HG02970 (cell line): ENCODE measurements at regions not wholly inside any gene's neighbourhood (a gene's known extent, or its start where the extent isn't known, plus 50 kb on each side); places are given as distances from the start of the nearest gene placed in this dataset.
"Not testable (repeated sequence)": the region's sequence is repeated elsewhere in the genome, so short reads cannot be mapped to it uniquely, and the experiment has no call there.

Source experiments
- ATAC-seq: cut with Tn5 transposase; IDR thresholded peaks from one replicate; pipeline ENCODE4 v1.9.1; 2021; ENCODE audit warnings: mild to moderate bottlenecking, moderate library complexity, moderate number of reproducible peaks; ENCODE audit not compliant: unreplicated experiment, low FRiP score

DNA sequence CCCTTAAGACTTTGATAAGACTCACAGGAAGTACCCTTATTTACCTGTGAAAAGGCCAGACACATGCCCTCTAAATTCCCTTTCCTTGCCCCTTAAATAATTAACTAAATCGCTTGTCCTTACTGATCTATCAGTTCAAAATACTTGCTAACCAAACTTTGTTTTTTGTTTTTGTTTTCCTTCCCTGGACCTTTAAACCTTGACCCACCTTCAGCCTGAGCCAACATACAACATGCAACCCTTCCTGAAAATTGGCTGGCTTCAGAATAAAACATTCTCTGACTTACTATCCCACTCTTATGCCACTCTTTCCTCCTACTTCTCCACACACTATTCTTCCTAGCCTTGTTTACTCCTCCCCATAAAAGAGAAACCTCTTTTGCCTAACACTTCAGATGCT, 448.1 kb upstream of the TRAM1L1 start:
- ATAC-seq, result no peak

DNA sequence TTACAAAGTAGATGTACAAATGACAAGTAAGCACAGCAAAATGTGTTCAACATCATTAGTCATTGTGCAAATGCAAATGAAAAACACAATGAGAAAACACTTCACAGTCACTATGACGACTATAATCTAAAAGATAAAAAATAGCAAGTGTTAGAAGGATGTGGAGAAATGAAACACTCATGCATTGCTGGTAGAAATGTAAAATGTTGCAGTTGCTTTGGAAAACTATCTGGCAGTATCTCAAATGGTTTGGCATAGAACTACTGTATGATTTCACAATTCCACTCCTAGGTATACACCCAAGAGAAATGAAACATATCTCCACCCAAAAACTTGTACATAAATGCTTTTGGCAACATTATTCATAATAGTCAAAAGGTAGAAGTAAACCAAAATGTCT, 459.7 kb upstream of the TRAM1L1 start:
- no peak for ATAC-seq

DNA sequence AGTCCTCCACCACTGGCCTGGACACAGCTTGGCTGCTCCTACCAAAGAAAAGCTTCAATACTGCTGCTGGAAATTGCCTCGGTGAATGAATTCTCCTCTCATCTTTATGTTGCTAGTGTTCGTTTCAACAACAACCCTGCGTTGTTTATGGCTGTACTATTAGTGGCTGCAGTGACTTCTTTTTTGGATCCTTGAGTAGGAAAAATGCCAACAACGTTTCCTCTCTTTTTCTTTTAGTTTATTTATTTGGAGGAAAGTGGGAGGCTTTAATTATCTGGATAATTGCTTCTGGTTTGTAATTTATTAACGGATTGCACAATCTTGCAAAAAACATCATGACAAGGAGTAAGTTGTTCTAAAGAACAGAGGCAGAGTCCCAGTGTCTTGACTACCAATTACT, 464.1 kb upstream of the TRAM1L1 start:
- ATAC-seq, result no peak

DNA sequence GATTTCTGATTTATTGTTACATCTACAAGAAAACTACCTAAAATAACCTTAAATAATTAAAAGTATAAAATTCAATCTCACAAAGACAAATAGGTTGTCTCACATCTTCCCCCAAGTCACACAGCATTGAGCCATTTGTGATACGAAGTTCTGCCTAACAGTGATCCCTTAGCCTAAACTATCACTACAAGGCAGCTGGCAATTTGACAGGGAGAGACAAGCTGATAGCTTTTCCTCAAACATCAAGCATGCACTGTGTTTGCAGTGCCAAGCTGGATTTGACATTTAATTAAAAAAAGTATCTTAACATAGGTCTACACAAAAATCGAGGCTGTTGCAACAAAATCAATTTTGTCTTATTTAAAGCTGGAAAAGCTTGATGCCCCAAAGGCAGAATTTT, 464.7 kb upstream of the TRAM1L1 start:
- no peak for ATAC-seq

DNA sequence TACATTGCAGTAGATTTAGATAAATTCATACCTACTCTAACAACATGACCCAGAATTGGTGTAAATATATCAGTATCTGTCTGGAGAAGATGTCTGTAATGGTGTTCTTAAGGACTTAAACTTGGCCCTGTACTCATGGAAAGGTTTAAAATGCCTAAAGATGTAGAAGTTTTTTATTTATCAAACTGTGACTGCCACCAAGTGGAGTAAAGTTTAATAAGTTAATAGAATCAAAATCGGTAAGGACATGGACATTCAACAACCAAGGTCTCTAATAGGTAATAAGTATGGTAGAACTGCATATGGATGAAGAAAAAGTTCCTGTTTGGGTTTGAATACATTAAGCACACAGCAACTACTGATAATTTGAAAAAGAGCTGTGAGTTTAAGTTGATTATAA, 474.0 kb upstream of the NDST3 start:
- ATAC-seq, result no peak

DNA sequence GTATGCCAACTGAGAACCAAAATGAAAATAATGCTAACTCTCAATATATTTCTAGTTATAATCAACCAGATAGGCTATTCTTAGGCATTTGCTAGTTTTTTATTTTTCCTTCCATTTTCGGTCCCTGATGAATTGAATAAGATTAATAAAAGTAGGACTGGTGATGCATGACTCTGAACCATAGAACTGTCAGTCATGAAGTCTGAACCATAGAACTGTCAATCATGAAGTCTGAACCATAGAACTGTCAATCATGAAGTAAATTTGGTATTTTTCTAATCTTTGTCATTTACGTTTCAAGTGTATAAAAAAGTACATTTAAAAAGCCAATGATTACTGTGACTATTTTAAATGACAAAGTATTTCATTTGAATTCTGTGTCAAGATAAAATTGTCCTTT, 460.2 kb upstream of the NDST3 start:
- no peak for ATAC-seq

DNA sequence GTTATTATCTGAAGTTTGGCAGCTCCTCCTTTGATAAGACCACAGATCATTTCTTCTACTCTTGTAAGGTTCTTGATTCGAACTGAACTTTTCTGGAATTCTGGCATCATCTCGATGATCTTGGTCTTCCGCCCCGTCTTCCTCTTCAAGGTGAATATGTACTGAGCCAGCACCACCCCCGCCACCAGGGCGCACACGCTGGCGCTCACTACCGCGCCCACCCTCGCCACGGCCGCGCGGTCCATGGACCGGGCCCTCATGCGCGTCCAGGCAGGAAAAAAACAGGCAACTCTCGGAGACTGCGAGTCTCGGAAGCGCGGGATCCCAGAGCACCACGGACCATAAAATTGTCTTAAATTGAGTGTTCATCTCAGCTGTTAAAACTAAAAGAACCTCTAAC, 458.4 kb upstream of the NDST3 start:
- no peak for ATAC-seq

DNA sequence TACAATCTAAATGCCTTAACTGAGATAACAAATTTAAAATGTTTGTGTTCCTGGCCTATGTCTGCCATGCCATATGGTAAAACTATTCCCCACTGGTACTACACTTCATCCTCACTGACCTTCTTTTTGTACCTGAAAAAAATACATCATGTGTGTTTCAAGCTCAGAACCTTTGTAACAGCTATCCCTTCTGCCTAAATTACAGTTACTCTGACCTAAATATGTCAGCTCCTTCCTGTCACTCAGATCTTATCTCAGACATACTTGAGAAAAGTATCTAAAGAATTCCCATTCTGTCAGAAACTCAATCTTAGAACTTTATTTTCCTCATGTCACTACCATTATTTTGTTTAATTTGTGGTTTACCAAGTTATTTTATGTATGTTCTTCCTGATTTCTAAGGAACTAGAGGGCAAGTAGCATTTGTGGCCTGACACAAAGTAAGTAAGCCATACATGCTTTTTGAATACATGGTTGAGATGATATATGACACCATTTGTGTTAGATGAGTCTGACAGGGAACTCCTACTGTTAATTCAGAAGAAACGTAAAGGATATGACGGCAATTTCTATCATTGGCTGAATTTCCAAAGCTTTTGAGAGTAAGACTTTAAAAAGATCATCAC, 456.5 kb upstream of the NDST3 start:
- no peak for ATAC-seq

DNA sequence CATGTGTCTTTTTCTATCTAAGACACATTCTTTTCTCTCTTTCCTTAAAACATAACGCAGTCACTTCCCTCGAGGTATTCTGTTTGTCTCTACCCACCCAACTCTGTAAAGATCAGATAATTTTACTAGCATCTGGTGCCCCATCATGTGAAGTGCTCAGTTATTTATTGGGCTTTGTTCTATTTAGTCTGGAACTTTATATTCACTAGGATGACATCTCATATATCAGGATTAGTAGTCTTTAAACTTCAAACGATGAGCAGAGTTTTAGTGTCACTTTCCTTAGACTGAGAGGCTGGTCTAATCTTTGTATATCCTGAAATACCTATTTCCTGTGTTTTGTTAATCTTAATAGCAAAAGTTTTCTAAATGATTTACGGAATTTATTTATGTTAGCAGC, 445.5 kb upstream of the NDST3 start:
- no peak for ATAC-seq

DNA sequence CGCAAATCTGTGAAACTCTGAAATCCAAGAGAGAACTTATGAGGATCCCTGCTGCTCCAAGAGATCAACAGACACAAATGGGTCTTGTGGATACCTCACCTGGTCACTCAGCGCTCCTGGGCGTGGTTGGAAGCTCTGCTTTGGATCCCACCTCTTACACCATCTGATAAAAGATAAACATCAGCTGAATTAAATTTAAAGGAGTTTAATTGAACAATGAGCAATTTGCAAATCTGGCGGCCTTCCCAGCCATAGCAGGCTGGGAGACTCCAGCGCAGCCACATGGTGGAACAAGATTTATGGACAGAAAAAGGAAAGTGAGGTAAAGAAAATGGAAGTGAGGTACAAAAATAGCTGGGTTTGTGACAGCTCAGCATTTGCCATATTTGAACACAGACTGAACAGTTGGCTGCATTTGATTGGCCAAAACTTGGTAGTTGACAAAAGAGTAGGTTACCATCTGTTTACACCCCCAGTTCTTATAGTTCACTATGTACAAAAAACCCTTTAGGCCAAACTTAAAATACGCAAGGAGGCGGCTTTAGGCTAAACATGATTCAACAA, 437.3 kb upstream of the NDST3 start:
- ATAC-seq, result no peak

DNA sequence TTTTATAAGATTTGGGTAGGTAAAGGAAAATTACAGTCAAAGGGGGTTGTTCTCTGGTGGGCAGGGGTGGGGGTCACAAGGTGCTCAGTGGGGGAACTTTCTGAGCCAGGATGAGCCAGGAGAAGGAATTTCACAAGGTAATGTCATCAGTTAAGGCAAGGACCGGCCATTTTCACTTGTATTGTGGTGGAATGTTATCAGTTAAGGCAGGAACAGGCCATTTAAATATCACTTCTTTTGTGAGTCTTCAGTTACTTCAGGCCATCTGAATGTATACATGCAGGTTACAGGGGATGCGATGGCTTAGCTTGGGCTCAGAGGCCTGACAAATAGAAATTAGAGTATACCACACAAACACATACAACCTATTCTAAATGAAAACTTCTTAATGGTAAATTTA, 434.9 kb upstream of the NDST3 start:
- ATAC-seq, result not testable (repeated sequence)

DNA sequence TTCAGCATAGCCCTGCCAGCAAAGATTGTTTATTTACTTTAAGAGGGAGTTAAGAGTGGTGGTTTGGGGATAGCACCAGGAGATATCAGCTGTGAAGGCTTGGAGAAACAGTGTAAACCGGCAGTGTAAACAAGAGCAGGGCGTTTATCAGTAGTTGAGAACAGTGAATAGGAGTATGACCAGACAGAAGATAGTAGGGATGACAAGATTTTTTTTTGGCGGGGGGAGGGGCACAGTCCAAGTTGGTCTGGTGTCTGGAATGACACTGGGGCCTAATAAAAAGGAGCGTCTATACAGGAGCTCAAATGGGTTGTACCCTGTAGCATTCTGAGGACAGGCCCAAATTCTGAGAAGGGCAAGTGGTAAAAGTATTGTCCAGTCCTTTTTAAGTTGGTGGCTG, 433.4 kb upstream of the NDST3 start:
- not testable (repeated sequence) for ATAC-seq

DNA sequence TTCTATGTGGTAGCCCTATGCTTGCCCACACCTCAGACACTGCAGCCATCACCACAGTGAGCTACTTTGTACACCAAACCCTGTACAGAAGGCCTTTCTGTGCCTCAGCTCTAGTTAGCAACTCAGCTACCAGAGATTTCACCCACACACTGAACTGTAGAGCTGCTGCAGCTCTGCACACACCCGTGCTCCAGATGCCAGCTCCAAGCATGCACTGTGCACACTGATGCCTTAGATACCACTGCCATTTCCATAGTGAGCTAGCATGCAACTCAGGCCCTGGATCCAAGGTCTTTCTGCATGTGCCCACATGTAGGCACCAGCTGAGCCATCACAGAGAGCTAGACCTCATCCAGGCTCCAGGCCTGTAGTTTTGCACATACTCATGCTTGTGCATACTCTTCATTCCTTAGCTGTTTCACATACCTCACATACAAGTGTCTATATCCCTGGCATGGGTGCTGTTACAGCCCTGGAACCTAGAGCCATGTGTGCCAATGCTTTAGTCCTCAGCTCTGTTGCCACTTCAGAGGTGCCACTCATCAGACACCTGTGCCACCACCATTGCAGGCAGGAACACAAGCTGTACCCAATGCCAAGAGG, 423.5 kb upstream of the NDST3 start:
- no peak for ATAC-seq

DNA sequence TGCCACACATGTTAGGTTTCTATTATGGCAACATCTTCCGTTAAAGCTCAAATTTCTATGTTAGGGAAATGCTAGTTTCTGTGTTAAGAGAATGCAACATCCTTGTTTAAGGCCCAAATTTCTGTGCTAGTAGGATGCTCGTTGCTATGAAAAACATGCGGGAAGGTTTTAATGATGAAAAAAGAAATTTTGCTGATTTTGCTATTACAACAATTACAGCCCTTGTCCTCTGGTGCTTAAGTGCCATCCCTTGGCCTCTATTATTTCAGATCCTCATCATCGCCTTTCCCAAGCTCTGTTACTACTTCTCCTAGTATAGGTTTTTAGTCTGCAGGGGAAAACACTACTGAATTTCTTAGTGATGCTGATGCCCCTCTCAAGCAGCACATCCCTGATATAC, 412.6 kb upstream of the NDST3 start:
- ATAC-seq, result no peak

DNA sequence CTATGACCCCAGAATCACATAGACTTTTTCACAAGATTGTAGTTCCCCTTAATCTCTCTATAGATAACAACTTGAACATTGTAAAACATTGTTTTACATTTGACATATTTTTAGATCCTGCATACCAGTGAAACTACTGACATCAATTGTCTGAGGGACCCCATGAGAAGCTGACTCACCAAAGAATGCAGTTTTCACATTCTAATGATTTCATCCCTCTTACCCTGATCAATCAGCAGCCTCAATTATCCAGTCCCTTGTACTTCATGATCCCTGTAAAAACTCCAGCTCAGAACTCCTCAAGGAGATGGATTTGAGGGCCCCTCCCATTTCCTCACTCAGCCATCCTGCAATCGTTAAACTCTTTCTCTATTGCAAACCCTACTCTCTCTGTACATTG, 411.0 kb upstream of the NDST3 start:
- ATAC-seq, result no peak

DNA sequence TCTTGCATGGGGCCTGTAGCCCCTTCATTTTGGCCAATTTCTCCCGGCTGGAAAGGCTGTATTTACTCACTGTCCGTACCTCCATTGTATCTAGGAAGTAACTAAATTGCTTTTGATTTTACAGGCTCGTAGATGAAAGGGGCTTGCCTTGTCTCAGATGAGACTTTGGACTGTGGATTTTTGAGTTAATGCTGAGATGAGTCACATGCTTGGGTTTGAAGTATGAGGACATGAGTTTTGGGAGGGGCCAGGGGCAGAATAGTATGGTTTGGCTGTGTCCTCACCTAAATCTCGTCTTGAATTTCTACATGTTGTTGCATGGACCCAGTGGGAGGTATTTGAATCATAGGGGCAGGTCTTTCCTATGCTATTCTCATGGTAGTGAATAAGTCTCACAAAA, 407.6 kb upstream of the NDST3 start:
- ATAC-seq, result no peak

DNA sequence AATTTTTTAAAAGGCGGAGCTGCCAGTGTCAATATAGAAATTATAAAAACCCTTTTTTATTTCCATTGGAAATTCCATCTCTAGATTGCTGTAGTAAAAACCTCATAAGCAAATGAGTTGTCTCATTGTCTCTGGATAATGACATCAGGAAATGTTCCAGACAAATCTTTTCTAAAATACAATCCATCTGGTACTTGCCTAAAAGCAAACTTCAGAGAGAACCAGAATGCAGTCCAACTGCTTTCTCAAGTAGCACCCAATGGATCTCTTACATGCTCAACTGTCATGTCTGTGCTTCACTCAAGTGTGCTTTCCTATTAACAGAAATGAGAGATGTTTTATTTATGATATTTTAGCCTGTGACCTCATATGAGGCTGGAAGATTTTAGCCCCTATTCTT, 399.6 kb upstream of the NDST3 start:
- no peak for ATAC-seq

DNA sequence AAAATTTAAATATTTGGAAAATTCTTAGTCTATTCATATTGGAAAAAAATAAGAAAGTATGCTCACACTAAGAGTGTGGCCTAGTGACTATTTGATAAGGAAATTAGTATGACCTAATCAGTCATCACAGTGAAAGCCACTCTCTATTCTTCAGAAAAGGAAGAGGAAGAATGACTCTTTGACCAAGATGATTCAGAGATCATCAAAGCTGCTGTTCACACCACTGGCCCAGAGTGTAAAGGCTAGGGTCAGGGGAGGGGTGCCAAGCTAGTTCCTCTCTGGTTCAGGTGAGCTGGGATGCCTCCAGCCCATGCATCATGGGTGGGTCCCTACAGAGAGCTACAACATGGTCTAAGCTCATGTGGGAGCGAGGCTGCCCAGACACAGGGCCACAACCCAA, 396.9 kb upstream of the NDST3 start:
- ATAC-seq, result no peak

DNA sequence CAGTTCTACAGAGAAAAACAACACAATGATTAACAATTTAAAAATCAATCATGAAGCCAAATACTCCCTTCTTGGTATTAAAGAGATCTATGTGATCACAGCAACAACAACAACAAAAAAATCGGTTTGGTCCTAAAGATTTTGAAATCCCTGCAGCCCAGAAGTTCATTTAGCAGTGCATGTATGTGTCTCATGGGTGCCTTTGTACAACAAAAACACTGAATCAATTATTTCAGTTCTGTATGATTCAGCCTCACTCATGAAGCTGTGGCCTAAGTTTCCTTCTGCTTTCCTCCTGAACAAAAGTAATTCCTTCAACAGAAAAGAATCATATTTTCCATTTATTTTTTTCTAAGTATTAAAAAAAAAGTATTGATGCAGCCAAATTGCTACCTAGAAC, 393.4 kb upstream of the NDST3 start:
- ATAC-seq, result no peak

DNA sequence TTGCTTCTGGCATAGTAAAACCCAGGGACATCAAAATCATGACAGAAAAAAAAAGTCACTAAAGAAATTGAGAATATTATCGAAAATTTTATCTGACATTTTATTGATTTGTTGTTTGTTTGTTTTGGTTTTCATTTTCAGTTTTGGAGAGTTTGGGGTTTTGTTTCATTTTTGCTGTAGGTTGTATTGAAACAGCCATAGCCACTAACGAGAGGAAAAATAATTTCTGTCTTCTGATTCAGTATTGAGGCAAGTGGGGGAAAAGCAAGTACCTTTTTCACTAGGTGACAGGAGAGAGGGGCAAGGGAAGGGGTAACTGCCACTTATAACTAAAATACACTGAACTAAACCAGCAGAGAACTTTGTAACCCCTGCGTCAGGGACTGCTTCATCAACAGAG, 392.8 kb upstream of the NDST3 start:
- ATAC-seq, result no peak

DNA sequence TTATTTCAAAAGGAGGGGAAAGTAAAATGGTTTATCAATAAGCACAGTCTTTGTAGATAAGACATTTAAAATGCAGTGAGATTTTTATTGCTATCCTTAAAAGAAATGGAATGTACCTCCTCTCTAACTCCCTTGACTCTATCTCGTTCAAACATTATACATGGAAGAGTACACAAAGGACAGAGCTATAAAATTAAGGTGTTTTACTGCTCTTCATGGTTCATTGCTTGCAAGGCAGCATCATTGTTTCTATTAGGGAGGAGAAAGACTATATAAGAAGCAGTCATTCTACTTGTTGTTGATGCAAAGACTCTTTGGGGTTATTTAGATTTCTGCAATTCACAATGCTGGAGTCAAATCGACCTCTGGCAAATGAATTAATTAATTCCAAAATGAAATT, 380.2 kb upstream of the NDST3 start:
- ATAC-seq, result no peak

DNA sequence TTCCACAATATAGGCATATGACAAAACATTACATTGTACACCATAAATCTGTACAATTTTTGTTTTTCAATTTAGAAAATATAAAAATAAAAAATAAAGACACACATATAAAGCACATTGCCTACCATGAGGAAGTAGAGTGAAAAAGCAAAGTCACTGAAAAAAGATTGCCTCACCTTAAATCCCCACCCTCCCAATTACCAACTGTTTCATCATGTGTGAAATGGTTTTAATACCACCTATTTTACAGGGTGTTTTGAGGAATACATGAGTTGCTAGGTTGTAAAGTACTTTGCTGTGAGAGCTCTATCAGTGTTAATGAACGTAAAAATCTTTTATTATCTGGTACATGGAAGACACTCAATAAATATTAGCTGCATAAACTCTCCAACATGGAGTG, 373.6 kb upstream of the NDST3 start:
- ATAC-seq, result no peak
